DMS114 treated with DMSO at 0.1 percent for 48 hours (cell line): ENCODE measurements at regions not wholly inside any gene's neighbourhood (a gene's known extent, or its start where the extent isn't known, plus 50 kb on each side); places are given as distances from the start of the nearest gene placed in this dataset.
"Not testable (repeated sequence)": the region's sequence is repeated elsewhere in the genome, so short reads cannot be mapped to it uniquely, and the experiment has no call there.

Experiments
- DNase-seq: peaks from one replicate; lab custom pipeline; 2025; ENCODE audit not compliant: unreplicated experiment; lab: John Stamatoyannopoulos, UW

DNA sequence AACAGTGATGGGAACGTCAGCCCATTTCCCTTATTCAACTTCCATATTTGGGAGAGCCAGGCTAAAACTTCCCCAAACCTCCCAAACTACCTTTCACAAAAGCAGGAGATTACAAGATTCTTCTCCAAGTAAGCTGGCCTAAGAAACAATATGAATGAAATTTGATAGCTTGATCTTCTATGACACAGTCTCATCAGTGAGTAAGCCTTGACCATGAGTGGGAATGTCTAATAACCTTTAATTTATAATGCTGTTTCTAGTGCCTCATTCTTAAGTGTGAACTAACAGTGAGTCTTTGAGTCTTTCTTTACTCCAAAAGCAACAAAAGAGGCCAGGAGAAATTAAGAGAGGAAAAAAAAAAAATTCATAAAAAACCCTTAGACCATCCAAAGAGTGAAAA, 1379.9 kb downstream of the EFNA5 start:
- DNase-seq, result no peak

GRCh38 chr5:106288979-106289378, 1381.8 kb downstream of the EFNA5 start:
- no peak for DNase-seq

GRCh38 chr5:106277540-106278096, 1393.1 kb downstream of the EFNA5 start:
- no peak for DNase-seq

DNA sequence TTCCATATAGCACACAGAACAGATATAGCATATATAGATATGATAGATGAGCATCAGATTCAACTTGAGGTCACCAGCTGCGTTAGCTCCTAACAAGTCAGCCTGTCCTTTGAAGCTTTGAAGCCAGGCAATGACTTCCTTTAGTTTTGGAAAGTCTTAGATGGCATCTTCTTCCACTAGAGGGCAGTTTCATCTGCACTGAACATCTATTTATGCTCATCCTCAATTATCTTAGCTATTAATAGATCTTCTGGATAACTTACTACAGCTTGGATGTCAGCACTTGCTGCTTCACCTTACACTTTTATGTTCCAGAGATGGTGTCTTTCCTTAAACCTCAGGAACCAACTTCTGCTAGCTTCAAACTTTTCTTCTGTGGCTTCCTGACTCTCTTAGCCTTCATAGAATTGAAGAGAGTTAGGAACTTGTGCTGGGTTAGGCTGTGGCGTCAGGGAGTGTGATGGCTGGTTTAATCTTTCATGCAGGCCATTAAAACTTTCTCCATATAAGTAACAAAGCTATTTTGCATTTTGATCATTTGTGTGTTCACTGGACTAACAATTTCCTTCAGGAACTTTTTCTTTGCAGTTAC, 1401.4 kb downstream of the EFNA5 start:
- no peak for DNase-seq

GRCh38 chr5:106267256-106267655, 1403.5 kb downstream of the EFNA5 start:
- no peak for DNase-seq

DNA sequence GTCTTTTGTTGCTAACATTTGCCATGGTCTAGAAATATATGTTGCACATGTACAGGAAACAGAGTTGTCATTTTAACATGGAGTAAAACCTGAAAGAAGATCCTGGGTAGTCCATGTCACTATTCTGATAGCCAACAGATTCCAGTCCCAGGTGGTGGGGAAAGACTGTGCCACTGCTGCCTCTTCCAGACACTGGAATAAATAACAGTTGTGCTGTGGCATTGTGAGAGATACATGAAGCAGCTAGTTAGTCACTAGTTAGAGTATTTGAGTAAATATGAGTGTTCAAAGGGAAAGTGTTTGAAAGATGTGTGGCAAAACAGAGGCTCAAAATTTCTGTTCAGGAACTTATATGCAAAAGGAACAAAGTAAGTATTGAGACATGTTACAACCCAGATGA, 1408.3 kb downstream of the EFNA5 start:
- no peak for DNase-seq

GRCh38 chr5:106259431-106260090, 1411.2 kb downstream of the EFNA5 start:
- DNase-seq, result not testable (repeated sequence)

- no peak for DNase-seq
Observed at GRCh38 chr5:106258591-106259125, 1412.1 kb downstream of the EFNA5 start.

DNA sequence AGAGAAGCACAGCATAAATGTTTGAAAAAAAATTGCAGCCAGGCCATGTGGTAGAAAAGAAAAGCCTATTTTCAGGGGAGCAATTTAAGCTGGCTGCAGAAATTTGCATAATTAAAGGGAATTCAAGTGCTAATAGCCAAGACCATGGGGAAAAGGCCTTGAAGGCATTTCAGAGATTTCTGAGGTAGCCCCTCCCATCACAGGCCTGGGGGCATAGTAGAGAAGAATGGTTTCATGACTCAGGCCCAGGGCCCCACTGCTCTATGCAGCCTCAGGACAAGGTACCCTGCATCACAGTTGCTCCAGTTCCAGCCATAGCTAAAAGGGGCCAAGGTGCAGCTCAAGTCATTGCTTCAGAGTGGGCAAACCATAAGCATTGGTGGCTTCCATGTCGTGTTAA, 1416.0 kb downstream of the EFNA5 start:
- DNase-seq, result no peak

DNA sequence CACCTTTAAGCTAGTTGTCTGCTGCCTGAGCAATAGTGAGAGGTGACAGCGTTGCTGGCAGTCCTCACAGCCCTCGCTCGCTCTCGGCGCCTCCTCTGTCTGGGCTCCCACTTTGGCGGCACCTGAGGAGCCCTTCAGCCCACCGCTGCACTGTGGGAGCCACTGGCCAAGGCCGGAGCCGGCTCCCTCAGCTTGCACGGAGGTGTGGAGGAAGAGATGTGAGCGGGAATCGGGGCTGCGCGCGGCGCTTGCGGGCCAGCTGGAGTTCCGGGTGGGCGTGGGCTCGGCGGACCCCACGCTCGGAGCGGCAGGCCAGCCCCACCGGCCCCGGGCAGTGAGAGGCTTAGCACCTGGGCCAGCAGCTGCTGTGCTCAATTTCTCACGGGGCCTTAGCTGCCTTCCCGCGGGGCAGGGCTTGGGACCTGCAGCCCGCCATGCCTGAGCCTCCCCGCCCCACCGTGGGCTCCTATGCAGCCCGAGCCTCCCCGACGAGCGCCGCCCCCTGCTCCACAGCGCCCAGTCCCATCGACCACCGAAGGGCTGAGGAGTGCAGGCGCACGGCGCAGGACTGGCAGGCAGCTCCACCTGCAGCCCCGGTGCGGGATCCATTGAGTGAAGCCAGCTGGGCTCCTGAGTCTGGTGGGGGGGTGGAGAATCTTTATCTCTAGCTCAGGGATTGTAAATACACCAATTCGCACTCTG, 1424.5 kb downstream of the EFNA5 start:
- not testable (repeated sequence) for DNase-seq

DNA sequence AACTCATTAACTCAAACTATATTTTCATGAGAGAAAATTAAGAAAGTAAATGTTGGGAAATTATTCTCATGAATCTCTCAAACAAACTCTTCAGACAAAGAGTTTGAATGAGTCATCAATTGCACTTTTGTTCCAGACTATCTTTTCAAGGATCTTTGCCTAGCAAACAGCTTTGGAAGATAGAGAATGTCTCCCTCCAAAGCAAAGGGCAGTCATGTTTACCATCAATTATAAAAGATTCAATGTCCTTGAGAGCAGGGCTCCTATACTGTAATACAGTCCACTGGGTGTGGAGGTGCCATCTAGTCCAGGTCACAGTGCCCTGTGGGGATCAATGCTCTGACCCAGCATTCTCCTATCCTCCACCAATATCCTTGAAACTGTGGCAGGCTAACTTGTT, 1429.3 kb downstream of the EFNA5 start:
- DNase-seq, result no peak

- DNase-seq, result no peak
Observed at GRCh38 chr5:106205916-106206571, 1464.7 kb downstream of the EFNA5 start.

- no peak for DNase-seq
Observed at GRCh38 chr5:106202035-106202434, 1468.7 kb downstream of the EFNA5 start.

DNA sequence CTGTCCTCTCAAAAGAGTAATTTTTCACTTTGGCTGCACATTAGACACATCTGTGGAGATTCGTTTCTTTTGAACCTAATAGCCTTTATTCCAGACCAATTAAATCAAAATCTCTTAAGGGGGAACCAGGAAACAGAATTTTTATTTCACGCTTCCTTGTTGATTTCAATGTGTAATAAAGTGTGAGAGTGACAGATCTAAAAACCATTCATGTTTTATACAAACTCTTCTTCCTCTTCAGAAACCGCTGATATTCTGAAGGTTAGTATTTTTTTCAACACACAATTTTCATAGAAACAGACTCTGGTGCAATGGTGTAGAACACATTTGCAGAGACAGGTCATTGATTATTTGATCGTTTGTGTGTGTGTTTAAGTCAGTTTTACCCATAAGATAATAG, 1469.8 kb downstream of the EFNA5 start:
- no peak for DNase-seq

- DNase-seq, result no peak
Observed at GRCh38 chr5:106195679-106196474, 1474.9 kb downstream of the EFNA5 start.

- no peak for DNase-seq
Observed at GRCh38 chr5:106189121-106189809, 1481.5 kb downstream of the EFNA5 start.

DNA sequence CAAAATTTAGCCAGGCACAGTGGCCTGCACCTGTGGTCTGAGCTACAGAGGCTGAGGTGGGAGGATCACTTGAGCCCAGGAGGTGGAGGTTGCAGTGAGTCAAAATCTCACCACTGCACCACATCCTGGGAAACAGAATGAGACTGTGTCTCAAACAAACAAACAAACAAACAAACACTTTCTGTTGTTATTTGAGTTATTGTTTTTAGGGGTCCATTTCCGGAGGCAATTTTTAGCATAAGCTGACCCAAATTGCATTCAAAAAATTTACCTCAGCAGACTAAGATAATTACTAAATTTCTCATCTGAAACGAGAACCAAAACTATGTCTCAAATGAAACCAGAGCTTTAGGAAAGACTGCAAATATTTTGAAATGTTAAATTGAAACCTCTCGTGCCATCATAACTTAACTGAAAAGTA, 1485.1 kb downstream of the EFNA5 start:
- no peak for DNase-seq

DNA sequence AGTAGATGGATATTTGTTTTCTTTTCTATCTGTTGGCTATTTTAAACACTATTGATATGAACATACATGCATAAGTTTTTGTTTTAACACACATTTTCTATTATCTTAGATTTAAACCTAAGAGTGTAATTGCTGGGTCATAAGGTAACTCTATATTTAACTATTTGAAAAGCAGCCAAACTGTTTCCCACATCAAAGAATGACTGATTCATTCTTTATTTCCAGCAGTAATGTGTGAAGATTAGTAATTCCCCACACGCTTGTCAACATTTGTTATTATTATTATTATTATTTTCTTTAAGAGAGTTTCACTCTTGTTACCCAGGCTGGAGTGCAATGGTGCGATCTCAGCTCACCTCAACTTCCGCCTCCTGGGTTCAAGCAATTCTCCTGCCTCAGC, 1495.8 kb downstream of the EFNA5 start:
- no peak for DNase-seq

DNA sequence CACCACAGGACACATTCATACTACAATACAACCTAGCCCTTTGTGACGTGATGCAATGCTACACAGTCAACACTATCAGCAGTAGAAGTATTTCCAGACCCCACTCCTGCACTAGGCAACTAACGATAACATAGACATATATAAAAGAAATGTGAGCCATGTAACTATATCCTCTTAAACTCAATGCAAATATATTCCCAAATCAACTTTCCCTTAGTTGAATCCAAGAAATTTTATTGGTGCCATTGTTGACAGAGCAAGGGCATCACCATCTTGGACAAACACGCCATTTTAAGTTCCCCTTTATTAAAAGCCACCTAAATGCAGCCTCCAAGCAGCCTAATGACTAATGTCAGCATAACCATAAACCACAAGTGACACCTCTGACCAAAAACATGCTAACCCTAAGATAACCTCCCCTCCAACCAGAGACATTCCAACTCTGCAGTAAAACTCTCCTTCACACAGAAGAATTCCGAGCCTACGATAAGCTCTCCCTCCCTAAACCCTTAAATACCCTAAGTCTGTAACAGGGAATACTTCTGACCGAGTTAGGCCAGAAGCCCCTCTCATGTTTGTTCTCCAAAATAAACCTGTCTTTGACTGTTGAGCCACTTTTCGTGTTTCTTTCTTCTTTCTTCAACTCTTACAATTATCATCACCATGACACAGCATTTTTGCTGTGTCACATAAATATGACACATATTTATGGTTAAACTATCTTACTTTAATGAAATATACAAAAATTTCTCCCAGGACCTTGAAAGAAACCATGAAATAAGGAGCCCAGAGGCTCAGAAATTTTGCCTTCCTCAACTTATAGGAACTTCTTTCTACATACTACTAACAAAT, 1497.8 kb downstream of the EFNA5 start:
- no peak for DNase-seq
